WTC11 (cell line): ENCODE measurements at regions not wholly inside any gene's neighbourhood (a gene's known extent, or its start where the extent isn't known, plus 50 kb on each side); places are given as distances from the start of the nearest gene placed in this dataset.

Experiments
- ATAC-seq: fragments of 200-7000 bp; cut with Tn5 transposase; 2 replicates; pipeline ENCODE4 v1.10.0; 2021; ENCODE audit warnings: mild to moderate bottlenecking, moderate library complexity
- CTCF ChIA-PET: fragments of 300-600 bp; sonication (Branson Sonifier 250); formaldehyde crosslinking; loops from one replicate; lab custom pipeline; 2021; ENCODE audit warnings: antibody characterized with exemption; lab: Charles Lee
- POLR2A ChIA-PET: fragments of 350-600 bp; sonication (Branson Sonifier 250); formaldehyde crosslinking; loops from one replicate; lab custom pipeline; 2021; ENCODE audit warnings: antibody characterized with exemption; lab: Charles Lee
- DNase-seq: peaks from one replicate; pipeline ENCODE4 v3.0.0; 2021; ENCODE audit warnings: low spot score
- H3K27ac Mint-ChIP-seq: 2 replicates; pipeline ENCODE4 v1.8.0; 2021; ENCODE audit warnings: mixed read lengths
- H3K27me3 Mint-ChIP-seq: 2 replicates; pipeline ENCODE4 v1.8.0; 2021; ENCODE audit warnings: low read depth, mild to moderate bottlenecking, moderate library complexity, mixed read lengths
- H3K36me3 Mint-ChIP-seq: 2 replicates; pipeline ENCODE4 v1.8.0; 2021; ENCODE audit warnings: mixed read lengths
- H3K4me1 Mint-ChIP-seq: 2 replicates; pipeline ENCODE4 v1.8.0; 2022; ENCODE audit warnings: mixed read lengths
- H3K4me3 Mint-ChIP-seq: 2 replicates; pipeline ENCODE4 v1.8.0; 2021; ENCODE audit warnings: mild to moderate bottlenecking, moderate library complexity, mixed read lengths
- H3K9me3 Mint-ChIP-seq: 2 replicates; pipeline ENCODE4 v1.8.0; 2021; ENCODE audit warnings: mixed read lengths
- ATF2 ChIP-seq: sonication (generic); formaldehyde crosslinking; IDR thresholded peaks from 2 replicates; pipeline ENCODE4 v1.8.1; 2022; ENCODE audit warnings: low read depth, missing genetic modification reagents, borderline replicate concordance
- E2F4 ChIP-seq: sonication (generic); formaldehyde crosslinking; IDR thresholded peaks from 2 replicates; pipeline ENCODE4 v1.8.1; 2022; ENCODE audit warnings: low read depth, mild to moderate bottlenecking, moderate library complexity, missing genetic modification reagents, borderline replicate concordance
- ETV6 ChIP-seq: sonication (generic); formaldehyde crosslinking; IDR thresholded peaks from 2 replicates; pipeline ENCODE4 v1.8.1; 2022; ENCODE audit warnings: mild to moderate bottlenecking, missing genetic modification reagents
- FOXJ3 ChIP-seq: sonication (generic); formaldehyde crosslinking; IDR thresholded peaks from 2 replicates; pipeline ENCODE4 v1.9.0; 2021; ENCODE audit warnings: missing genetic modification reagents, mild to moderate bottlenecking, borderline replicate concordance
- FOXK1 ChIP-seq: sonication (generic); formaldehyde crosslinking; IDR thresholded peaks from 2 replicates; pipeline ENCODE4 v1.8.0; 2022; ENCODE audit warnings: mild to moderate bottlenecking, moderate library complexity, missing genetic modification reagents
- FOXP1 ChIP-seq: sonication (generic); formaldehyde crosslinking; IDR thresholded peaks from 2 replicates; pipeline ENCODE4 v1.8.0; 2022; ENCODE audit warnings: missing genetic modification reagents, mild to moderate bottlenecking, moderate library complexity, borderline replicate concordance
- GABPB1 ChIP-seq: sonication (generic); formaldehyde crosslinking; IDR thresholded peaks from 2 replicates; pipeline ENCODE4 v1.8.1; 2023; ENCODE audit warnings: mild to moderate bottlenecking, missing genetic modification reagents
- GTF2I ChIP-seq: fragments of 250-450 bp; sonication (Bioruptor Pico); conservative IDR thresholded peaks from 2 replicates; pipeline ENCODE4 v1.4.0; 2021; ENCODE audit warnings: mild to moderate bottlenecking
- HMGA2 ChIP-seq: fragments of 250-450 bp; sonication (Bioruptor Pico); IDR thresholded peaks from 2 replicates; pipeline ENCODE4 v1.4.0; 2021; ENCODE audit warnings: mild to moderate bottlenecking, moderate library complexity
- NFE2L1 ChIP-seq: sonication (generic); formaldehyde crosslinking; IDR thresholded peaks from 2 replicates; pipeline ENCODE4 v1.8.1; 2023; ENCODE audit warnings: missing genetic modification reagents
- NFYB ChIP-seq: sonication (generic); formaldehyde crosslinking; conservative IDR thresholded peaks from 2 replicates; pipeline ENCODE4 v1.8.0; 2022; ENCODE audit warnings: low read depth, missing genetic modification reagents
- OVOL2 ChIP-seq: fragments of 250-450 bp; sonication (Bioruptor Pico); IDR thresholded peaks from 2 replicates; pipeline ENCODE4 v1.9.0; 2021; ENCODE audit warnings: mild to moderate bottlenecking, borderline replicate concordance
- PRRX2 ChIP-seq: fragments of 250-450 bp; sonication (Bioruptor Pico); IDR thresholded peaks from 2 replicates; pipeline ENCODE4 v1.8.0; 2021; ENCODE audit warnings: mild to moderate bottlenecking
- RORB ChIP-seq: fragments of 250-450 bp; sonication (Bioruptor Pico); IDR thresholded peaks from 2 replicates; pipeline ENCODE4 v1.9.0; 2021; ENCODE audit warnings: mild to moderate bottlenecking
- SP1 ChIP-seq: sonication (generic); formaldehyde crosslinking; conservative IDR thresholded peaks from 2 replicates; pipeline ENCODE4 v1.8.1; 2022; ENCODE audit warnings: missing genetic modification reagents
- TCF7 ChIP-seq: sonication (generic); formaldehyde crosslinking; IDR thresholded peaks from 2 replicates; pipeline ENCODE4 v1.8.0; 2022; ENCODE audit warnings: mild to moderate bottlenecking, low read depth, missing genetic modification reagents, moderate library complexity
- TEAD4 ChIP-seq: sonication (generic); formaldehyde crosslinking; IDR thresholded peaks from 2 replicates; pipeline ENCODE4 v1.8.0; 2022; ENCODE audit warnings: mild to moderate bottlenecking, missing genetic modification reagents
- ZBTB21 ChIP-seq: sonication (generic); formaldehyde crosslinking; IDR thresholded peaks from 2 replicates; pipeline ENCODE4 v1.8.1; 2023; ENCODE audit warnings: mild to moderate bottlenecking, missing genetic modification reagents, borderline replicate concordance
- ZNF121 ChIP-seq: sonication (generic); formaldehyde crosslinking; IDR thresholded peaks from 2 replicates; pipeline ENCODE4 v1.8.0; 2023; ENCODE audit warnings: missing genetic modification reagents
- ZNF263 ChIP-seq: sonication (generic); formaldehyde crosslinking; IDR thresholded peaks from 2 replicates; pipeline ENCODE4 v1.8.1; 2022; ENCODE audit warnings: low read depth, mild to moderate bottlenecking, moderate library complexity, missing genetic modification reagents
- ZNF317 ChIP-seq: sonication (generic); formaldehyde crosslinking; IDR thresholded peaks from 2 replicates; pipeline ENCODE4 v1.8.1; 2023; ENCODE audit warnings: low read depth, mild to moderate bottlenecking, moderate library complexity, missing genetic modification reagents, borderline replicate concordance
- TF ChIP-seq, protein P1 (sequence below): sonication (generic); formaldehyde crosslinking; IDR thresholded peaks from 2 replicates; pipeline ENCODE4 v1.8.1; 2023; ENCODE audit warnings: mild to moderate bottlenecking, moderate library complexity, missing genetic modification reagents
- TF ChIP-seq, protein P2 (sequence below): fragments of 200-600 bp; IDR thresholded peaks from 2 replicates; pipeline ENCODE4 v1.8.0; 2022; ENCODE audit warnings: antibody characterized with exemption
- TF ChIP-seq, protein P3 (sequence below): fragments of 250-450 bp; sonication (Bioruptor Pico); conservative IDR thresholded peaks from 2 replicates; pipeline ENCODE4 v1.9.0; 2021; ENCODE audit warnings: mild to moderate bottlenecking
- TF ChIP-seq, protein P4 (sequence below): sonication (generic); formaldehyde crosslinking; IDR thresholded peaks from 2 replicates; pipeline ENCODE4 v1.8.0; 2022; ENCODE audit warnings: mild to moderate bottlenecking, missing genetic modification reagents
- TF ChIP-seq, protein P5 (sequence below): sonication (generic); formaldehyde crosslinking; IDR thresholded peaks from 2 replicates; pipeline ENCODE4 v1.8.1; 2022; ENCODE audit warnings: mild to moderate bottlenecking, moderate library complexity, missing genetic modification reagents

- ATAC-seq (no peak), DNase-seq (no peak)
- H3K4me1 Mint-ChIP-seq = no peaks in the 10 kb centered on the region
- TF ChIP-seq E2F4 (CRISPR knock-in tag) (no peak), PRRX2 (CRISPR knock-in tag) (no peak), SP1 (no peak), ZNF317 (CRISPR knock-in tag) (no peak), ZNF263 (CRISPR knock-in tag) (no peak), NFE2L1 (CRISPR knock-in tag) (no peak), NFYB (CRISPR knock-in tag) (no peak), OVOL2 (CRISPR knock-in tag) (no peak), HMGA2 (CRISPR knock-in tag) (no peak), ZBTB21 (no peak), GTF2I (no peak), FOXJ3 (CRISPR knock-in tag) (no peak), GABPB1 (CRISPR knock-in tag) (no peak), RORB (CRISPR knock-in tag) (no peak), FOXK1 (CRISPR knock-in tag) (no peak)
- TF ChIP-seq, protein P1, sequence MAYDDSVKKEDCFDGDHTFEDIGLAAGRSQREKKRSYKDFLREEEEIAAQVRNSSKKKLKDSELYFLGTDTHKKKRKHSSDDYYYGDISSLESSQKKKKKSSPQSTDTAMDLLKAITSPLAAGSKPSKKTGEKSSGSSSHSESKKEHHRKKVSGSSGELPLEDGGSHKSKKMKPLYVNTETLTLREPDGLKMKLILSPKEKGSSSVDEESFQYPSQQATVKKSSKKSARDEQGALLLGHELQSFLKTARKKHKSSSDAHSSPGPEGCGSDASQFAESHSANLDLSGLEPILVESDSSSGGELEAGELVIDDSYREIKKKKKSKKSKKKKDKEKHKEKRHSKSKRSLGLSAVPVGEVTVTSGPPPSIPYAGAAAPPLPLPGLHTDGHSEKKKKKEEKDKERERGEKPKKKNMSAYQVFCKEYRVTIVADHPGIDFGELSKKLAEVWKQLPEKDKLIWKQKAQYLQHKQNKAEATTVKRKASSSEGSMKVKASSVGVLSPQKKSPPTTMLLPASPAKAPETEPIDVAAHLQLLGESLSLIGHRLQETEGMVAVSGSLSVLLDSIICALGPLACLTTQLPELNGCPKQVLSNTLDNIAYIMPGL = no peak
- TF ChIP-seq, protein P2, sequence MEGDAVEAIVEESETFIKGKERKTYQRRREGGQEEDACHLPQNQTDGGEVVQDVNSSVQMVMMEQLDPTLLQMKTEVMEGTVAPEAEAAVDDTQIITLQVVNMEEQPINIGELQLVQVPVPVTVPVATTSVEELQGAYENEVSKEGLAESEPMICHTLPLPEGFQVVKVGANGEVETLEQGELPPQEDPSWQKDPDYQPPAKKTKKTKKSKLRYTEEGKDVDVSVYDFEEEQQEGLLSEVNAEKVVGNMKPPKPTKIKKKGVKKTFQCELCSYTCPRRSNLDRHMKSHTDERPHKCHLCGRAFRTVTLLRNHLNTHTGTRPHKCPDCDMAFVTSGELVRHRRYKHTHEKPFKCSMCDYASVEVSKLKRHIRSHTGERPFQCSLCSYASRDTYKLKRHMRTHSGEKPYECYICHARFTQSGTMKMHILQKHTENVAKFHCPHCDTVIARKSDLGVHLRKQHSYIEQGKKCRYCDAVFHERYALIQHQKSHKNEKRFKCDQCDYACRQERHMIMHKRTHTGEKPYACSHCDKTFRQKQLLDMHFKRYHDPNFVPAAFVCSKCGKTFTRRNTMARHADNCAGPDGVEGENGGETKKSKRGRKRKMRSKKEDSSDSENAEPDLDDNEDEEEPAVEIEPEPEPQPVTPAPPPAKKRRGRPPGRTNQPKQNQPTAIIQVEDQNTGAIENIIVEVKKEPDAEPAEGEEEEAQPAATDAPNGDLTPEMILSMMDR = no peak
- TF ChIP-seq, protein P3, sequence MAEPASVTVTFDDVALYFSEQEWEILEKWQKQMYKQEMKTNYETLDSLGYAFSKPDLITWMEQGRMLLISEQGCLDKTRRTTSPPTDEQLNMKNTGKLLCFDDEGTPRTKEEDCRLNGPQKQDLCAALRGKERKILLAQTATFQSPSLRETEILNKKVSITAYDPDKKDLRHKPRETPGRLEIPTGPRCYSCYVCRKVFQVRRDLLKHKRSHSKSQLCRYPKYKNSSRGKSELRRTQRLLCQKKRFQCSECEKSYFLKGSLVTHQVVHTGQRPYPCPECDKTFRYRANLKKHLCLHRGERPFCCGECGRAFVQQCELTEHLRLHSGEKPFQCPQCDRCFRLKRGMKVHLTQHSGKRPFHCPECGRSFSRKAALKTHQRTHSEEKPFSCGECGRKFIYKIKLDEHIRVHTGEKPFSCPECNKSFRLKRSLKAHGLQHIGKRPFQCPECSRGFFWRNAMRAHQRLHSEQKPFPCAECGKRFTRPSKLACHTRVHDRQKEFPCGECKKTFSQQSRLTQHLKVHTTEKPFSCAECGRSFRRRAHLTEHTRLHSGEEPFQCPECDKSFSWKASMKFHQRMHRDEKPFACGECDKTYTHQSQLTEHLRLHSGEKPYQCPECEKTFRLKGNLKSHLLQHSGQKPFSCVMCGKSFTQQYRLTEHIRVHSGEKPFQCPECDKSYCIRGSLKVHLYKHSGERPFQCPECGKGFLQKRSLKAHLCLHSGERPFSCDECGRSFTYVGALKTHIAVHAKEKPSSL (CRISPR knock-in tag) = no peak
- POLR2A ChIA-PET = no interaction called here
- H3K4me3 Mint-ChIP-seq = no peak overlapping the region
- no peaks in the 10 kb centered on the region for H3K27me3 Mint-ChIP-seq
- H3K27ac Mint-ChIP-seq = no peak overlapping the region
- no peaks in the 10 kb centered on the region for H3K36me3 Mint-ChIP-seq
- CTCF ChIA-PET = no interaction called here
- no peaks in the 10 kb centered on the region for H3K9me3 Mint-ChIP-seq
Measured at GRCh38 chrX:131895807-131896206, 127.3 kb upstream of the STK26 start.

DNA sequence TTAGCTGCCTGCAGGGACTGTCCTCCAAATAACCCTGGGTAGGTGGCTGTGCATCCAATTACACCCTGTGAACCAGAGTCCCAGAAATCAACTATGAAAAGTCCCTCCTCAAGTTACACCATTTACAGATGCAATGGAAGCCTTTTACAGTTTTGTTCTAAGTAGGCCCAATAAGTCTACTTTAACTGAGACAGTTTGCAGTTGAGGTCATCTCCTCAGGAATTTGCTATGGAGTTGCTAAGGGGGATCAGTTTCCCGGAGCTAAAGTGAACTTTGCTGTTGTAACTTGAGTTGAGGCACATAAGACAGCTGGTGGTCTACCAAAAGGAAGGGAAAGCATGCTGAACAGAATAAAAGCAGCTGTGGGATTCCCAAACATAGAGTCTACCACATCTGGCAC is 121.6 kb upstream of the STK26 start:
- POLR2A ChIA-PET = no interaction called here
- no peak overlapping the region for H3K4me3 Mint-ChIP-seq
- H3K9me3 Mint-ChIP-seq = no peaks in the 10 kb centered on the region
- H3K36me3 Mint-ChIP-seq = no peaks in the 10 kb centered on the region
- H3K4me1 Mint-ChIP-seq = no peaks in the 10 kb centered on the region
- CTCF ChIA-PET = no interaction called here
- DNase-seq (no peak), ATAC-seq (no peak)
- H3K27me3 Mint-ChIP-seq = no peaks in the 10 kb centered on the region
- H3K27ac Mint-ChIP-seq = no peak overlapping the region
- no peak for TF ChIP-seq ATF2 (CRISPR knock-in tag)
- TF ChIP-seq, protein P4, sequence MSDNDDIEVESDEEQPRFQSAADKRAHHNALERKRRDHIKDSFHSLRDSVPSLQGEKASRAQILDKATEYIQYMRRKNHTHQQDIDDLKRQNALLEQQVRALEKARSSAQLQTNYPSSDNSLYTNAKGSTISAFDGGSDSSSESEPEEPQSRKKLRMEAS (CRISPR knock-in tag) = no peak
- TF ChIP-seq, protein P1 = no peak
- TF ChIP-seq FOXP1 = no peak
- TF ChIP-seq NFYB (CRISPR knock-in tag) = no peak
- TF ChIP-seq, protein P5, sequence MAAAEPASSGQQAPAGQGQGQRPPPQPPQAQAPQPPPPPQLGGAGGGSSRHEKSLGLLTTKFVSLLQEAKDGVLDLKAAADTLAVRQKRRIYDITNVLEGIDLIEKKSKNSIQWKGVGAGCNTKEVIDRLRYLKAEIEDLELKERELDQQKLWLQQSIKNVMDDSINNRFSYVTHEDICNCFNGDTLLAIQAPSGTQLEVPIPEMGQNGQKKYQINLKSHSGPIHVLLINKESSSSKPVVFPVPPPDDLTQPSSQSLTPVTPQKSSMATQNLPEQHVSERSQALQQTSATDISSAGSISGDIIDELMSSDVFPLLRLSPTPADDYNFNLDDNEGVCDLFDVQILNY (CRISPR knock-in tag) = no peak
- TF ChIP-seq ZNF121 (CRISPR knock-in tag) = no peak
- no peak for TF ChIP-seq TCF7
- TF ChIP-seq ETV6 (CRISPR knock-in tag) = no peak
- TF ChIP-seq TEAD4 (CRISPR knock-in tag) = no peak
